ENCODE measurements at regions not wholly inside any gene's neighbourhood (a gene's known extent, or its start where the extent isn't known, plus 50 kb on each side); places are given as distances from the start of the nearest gene placed in this dataset.

- TF ChIP-seq CHD7 (IDR thresholded peaks at IDR 0.05; ENCODE audit: insufficient replicate concordance, low read length) (no peak), PHF8 (conservative IDR thresholded peaks at IDR 0.05; ENCODE audit: low read depth, low read length) (no peak), CTBP2 (IDR thresholded peaks at IDR 0.05; ENCODE audit: borderline replicate concordance, insufficient read depth, insufficient read length, low read length) (no peak), BACH1 (IDR thresholded peaks at IDR 0.05; ENCODE audit: low read length) (no peak), BCL11A (IDR thresholded peaks at IDR 0.05; ENCODE audit: low read depth in 2 of 2, low read length in 2 of 2) (no peak), SIN3A (conservative IDR thresholded peaks at IDR 0.05 in 1 of 2, IDR thresholded peaks at IDR 0.05 in 1 of 2; ENCODE audit: low read depth in 1 of 2, low read length in 2 of 2) (no peak)
Observed at GRCh38 chr20:18987781-18988360, 174.3 kb downstream of the SCP2D1 start (continued).

Measured in H1 (cell line).